ENCODE measurements at regions not wholly inside any gene's neighbourhood (a gene's known extent, or its start where the extent isn't known, plus 50 kb on each side); places are given as distances from the start of the nearest gene placed in this dataset.

- DNase-seq: no peak
These were observed 384.3 kb downstream of the SEC16B start for GRCh38 chr1:177585302-177586220.

- DNase-seq: no peak
These were observed 396.0 kb downstream of the SEC16B start for GRCh38 chr1:177573901-177574300.

GRCh38 chr1:177571485-177572076 lies 398.3 kb downstream of the SEC16B start:
- no peak for DNase-seq

GRCh38 chr1:177571076-177571475 lies 398.8 kb downstream of the SEC16B start:
- DNase-seq: no peak

GRCh38 chr1:177569476-177569875 lies 398.7 kb downstream of the BRINP2 start:
- no peak for DNase-seq

GRCh38 chr1:177568622-177569021 lies 397.9 kb downstream of the BRINP2 start:
- DNase-seq: no peak

GRCh38 chr1:177567393-177567792 lies 396.6 kb downstream of the BRINP2 start:
- no peak for DNase-seq

- DNase-seq: no peak
These were observed 395.7 kb downstream of the BRINP2 start for GRCh38 chr1:177566495-177566894.

- no peak for DNase-seq
These were observed 390.7 kb downstream of the BRINP2 start for GRCh38 chr1:177561436-177561835.

- DNase-seq: no peak
These were observed 387.6 kb downstream of the BRINP2 start for GRCh38 chr1:177558372-177558771.

- no peak for DNase-seq
These were observed 385.4 kb downstream of the BRINP2 start for GRCh38 chr1:177556163-177556562.

- no peak for DNase-seq
These were observed 376.4 kb downstream of the BRINP2 start for GRCh38 chr1:177547200-177547599.

- no peak for DNase-seq
These were observed 375.6 kb downstream of the BRINP2 start for GRCh38 chr1:177546346-177546745.

GRCh38 chr1:177526201-177526600 lies 355.4 kb downstream of the BRINP2 start:
- no peak for DNase-seq

- DNase-seq: no peak
These were observed 354.4 kb downstream of the BRINP2 start for GRCh38 chr1:177525176-177525575.

GRCh38 chr1:177517546-177517945 lies 346.8 kb downstream of the BRINP2 start:
- no peak for DNase-seq

GRCh38 chr1:177514207-177514606 lies 343.4 kb downstream of the BRINP2 start:
- DNase-seq: no peak

- no peak for DNase-seq
These were observed 340.3 kb downstream of the BRINP2 start for GRCh38 chr1:177511036-177511435.

GRCh38 chr1:177505905-177506590 lies 335.3 kb downstream of the BRINP2 start:
- no peak for DNase-seq

GRCh38 chr1:177495878-177496277 lies 325.1 kb downstream of the BRINP2 start:
- DNase-seq: no peak

GRCh38 chr1:177490786-177491185 lies 320.0 kb downstream of the BRINP2 start:
- DNase-seq: no peak

GRCh38 chr1:177490036-177490639 lies 319.4 kb downstream of the BRINP2 start:
- DNase-seq: no peak
